ENCODE measurements at regions not wholly inside any gene's neighbourhood (a gene's known extent, or its start where the extent isn't known, plus 50 kb on each side); places are given as distances from the start of the nearest gene placed in this dataset.

DNA sequence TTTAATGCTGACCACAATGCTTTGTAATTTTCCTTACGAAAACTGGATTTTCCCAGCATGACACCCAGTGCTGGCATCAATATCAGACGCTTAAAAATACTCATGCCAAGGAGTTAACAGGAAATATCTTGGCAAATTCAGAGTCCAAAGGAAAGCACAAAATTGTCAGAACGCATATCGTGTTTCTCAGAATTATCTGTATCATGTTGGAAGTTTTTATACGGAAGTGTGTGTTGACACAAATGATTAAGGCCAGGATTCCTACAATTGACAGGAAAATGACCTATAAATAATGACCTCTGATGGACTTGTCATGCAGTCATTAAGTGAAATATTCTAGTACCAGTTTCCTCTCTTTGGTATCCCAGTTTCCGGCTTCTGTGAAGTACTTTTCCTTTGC is 132.1 kb upstream of the TLL1 start:
- Histone ChIP-seq H3K4me2 (ENCODE audit: low read length) (no peak overlapping the region), H3K27me3 (ENCODE audit: insufficient read depth, low read depth, low read length) (no peaks in the 10 kb centered on the region), H3K9ac (ENCODE audit: low read length) (no peak overlapping the region), H3K36me3 (ENCODE audit: insufficient read depth, low read length) (no peaks in the 10 kb centered on the region), H3K9me2 (ENCODE audit: insufficient read depth, low read length) (no peaks in the 10 kb centered on the region), H3K79me2 (replicated peaks; ENCODE audit: insufficient read depth, low read length) (no peaks in the 10 kb centered on the region), H4K20me1 (ENCODE audit: insufficient read depth) (no peaks in the 10 kb centered on the region), H2AFZ (ENCODE audit: low read depth, low read length) (no peak overlapping the region), H3K9me3 (ENCODE audit: low read length) (no peaks in the 10 kb centered on the region), H3K27ac (ENCODE audit: low read length) (no peak overlapping the region), H3F3A (ENCODE audit: insufficient read depth, low read length, poor library complexity, severe bottlenecking) (no peaks in the 10 kb centered on the region), H3K4me3 (ENCODE audit: low read length) (no peak overlapping the region)
- TF ChIP-seq EZH2 (IDR thresholded peaks at IDR 0.05; ENCODE audit: borderline replicate concordance, insufficient read depth, low read length, poor library complexity, severe bottlenecking), result no peak
- TF ChIP-seq SMC3 (conservative IDR thresholded peaks at IDR 0.05; ENCODE audit: poor library complexity), result no peak

DNA sequence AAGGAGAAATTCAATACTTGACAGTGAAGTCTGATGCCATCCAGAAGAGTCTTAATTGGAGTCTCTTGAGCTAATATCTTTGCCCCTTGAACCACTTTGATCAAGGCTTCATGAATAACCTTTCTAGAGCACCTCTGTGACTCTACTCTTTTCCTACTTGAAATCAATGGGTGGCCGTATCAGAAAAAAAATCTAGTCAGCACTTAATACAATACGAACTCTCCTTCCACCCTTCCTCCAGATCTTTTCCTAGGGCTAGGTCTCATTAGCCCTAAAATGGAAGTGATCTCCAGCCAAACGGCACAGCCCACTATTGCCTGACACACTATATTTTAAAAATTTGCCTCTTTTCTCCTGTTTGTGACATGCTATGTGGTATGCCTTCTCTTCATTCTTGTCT is 129.6 kb upstream of the TLL1 start:
- TF ChIP-seq MXI1 (conservative IDR thresholded peaks at IDR 0.05; ENCODE audit: poor library complexity, severe bottlenecking), result no peak
- TF ChIP-seq POLR2AphosphoS5 (IDR thresholded peaks at IDR 0.05), result no peak
- no peak for TF ChIP-seq TAF1 (IDR thresholded peaks at IDR 0.05; ENCODE audit: low read depth)
- TF ChIP-seq, protein P1, sequence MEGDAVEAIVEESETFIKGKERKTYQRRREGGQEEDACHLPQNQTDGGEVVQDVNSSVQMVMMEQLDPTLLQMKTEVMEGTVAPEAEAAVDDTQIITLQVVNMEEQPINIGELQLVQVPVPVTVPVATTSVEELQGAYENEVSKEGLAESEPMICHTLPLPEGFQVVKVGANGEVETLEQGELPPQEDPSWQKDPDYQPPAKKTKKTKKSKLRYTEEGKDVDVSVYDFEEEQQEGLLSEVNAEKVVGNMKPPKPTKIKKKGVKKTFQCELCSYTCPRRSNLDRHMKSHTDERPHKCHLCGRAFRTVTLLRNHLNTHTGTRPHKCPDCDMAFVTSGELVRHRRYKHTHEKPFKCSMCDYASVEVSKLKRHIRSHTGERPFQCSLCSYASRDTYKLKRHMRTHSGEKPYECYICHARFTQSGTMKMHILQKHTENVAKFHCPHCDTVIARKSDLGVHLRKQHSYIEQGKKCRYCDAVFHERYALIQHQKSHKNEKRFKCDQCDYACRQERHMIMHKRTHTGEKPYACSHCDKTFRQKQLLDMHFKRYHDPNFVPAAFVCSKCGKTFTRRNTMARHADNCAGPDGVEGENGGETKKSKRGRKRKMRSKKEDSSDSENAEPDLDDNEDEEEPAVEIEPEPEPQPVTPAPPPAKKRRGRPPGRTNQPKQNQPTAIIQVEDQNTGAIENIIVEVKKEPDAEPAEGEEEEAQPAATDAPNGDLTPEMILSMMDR (IDR thresholded peaks at IDR 0.05; ENCODE audit: poor library complexity, severe bottlenecking), result no peak
- no peak for TF ChIP-seq EZH2 (IDR thresholded peaks at IDR 0.05; ENCODE audit: borderline replicate concordance, insufficient read depth, low read length, poor library complexity, severe bottlenecking)
- TF ChIP-seq, protein P2, sequence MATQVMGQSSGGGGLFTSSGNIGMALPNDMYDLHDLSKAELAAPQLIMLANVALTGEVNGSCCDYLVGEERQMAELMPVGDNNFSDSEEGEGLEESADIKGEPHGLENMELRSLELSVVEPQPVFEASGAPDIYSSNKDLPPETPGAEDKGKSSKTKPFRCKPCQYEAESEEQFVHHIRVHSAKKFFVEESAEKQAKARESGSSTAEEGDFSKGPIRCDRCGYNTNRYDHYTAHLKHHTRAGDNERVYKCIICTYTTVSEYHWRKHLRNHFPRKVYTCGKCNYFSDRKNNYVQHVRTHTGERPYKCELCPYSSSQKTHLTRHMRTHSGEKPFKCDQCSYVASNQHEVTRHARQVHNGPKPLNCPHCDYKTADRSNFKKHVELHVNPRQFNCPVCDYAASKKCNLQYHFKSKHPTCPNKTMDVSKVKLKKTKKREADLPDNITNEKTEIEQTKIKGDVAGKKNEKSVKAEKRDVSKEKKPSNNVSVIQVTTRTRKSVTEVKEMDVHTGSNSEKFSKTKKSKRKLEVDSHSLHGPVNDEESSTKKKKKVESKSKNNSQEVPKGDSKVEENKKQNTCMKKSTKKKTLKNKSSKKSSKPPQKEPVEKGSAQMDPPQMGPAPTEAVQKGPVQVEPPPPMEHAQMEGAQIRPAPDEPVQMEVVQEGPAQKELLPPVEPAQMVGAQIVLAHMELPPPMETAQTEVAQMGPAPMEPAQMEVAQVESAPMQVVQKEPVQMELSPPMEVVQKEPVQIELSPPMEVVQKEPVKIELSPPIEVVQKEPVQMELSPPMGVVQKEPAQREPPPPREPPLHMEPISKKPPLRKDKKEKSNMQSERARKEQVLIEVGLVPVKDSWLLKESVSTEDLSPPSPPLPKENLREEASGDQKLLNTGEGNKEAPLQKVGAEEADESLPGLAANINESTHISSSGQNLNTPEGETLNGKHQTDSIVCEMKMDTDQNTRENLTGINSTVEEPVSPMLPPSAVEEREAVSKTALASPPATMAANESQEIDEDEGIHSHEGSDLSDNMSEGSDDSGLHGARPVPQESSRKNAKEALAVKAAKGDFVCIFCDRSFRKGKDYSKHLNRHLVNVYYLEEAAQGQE (IDR thresholded peaks at IDR 0.05; ENCODE audit: borderline replicate concordance), result no peak
- TF ChIP-seq RAD21 (conservative IDR thresholded peaks at IDR 0.05), result no peak
- TF ChIP-seq SMC3 (conservative IDR thresholded peaks at IDR 0.05; ENCODE audit: poor library complexity), result no peak
- no peak for TF ChIP-seq EP300 (conservative IDR thresholded peaks at IDR 0.05; ENCODE audit: poor library complexity, severe bottlenecking)
- Histone ChIP-seq H3K27me3 (ENCODE audit: insufficient read depth, low read depth, low read length) (no peaks in the 10 kb centered on the region), H3K9me2 (ENCODE audit: insufficient read depth, low read length) (no peaks in the 10 kb centered on the region), H4K20me1 (ENCODE audit: insufficient read depth) (no peaks in the 10 kb centered on the region), H3K36me3 (ENCODE audit: insufficient read depth, low read length) (no peaks in the 10 kb centered on the region), H3K4me2 (ENCODE audit: low read length) (no peak overlapping the region), H3K4me3 (ENCODE audit: low read length) (no peak overlapping the region), H2AFZ (ENCODE audit: low read depth, low read length) (no peak overlapping the region), H3K9ac (ENCODE audit: low read length) (no peak overlapping the region), H3K79me2 (replicated peaks; ENCODE audit: insufficient read depth, low read length) (no peaks in the 10 kb centered on the region), H3K27ac (ENCODE audit: low read length) (no peak overlapping the region), H3F3A (ENCODE audit: insufficient read depth, low read length, poor library complexity, severe bottlenecking) (no peaks in the 10 kb centered on the region), H3K9me3 (ENCODE audit: low read length) (no peaks in the 10 kb centered on the region)

DNA sequence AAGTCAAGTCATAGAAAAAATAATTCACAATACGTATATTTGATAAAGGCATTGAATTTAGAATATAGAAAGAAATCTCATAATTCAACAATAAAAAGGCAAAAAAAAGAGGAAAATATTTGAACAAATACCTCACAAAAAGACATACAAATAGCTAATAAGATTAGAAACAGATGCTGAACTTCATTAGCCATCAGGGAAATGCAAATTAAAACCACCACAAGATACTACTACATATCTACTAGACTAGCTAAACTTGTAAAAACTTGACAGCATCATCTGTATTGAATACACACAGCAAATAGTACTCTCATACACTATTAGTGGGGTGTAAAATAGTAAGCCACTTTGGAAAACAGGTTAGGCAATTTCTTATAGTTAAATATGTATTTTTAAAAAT is 128.7 kb upstream of the TLL1 start:
- Histone ChIP-seq H2AFZ (ENCODE audit: low read depth, low read length) (no peak overlapping the region), H3K27ac (ENCODE audit: low read length) (no peak overlapping the region), H4K20me1 (ENCODE audit: insufficient read depth) (no peaks in the 10 kb centered on the region), H3F3A (ENCODE audit: insufficient read depth, low read length, poor library complexity, severe bottlenecking) (no peaks in the 10 kb centered on the region), H3K9me3 (ENCODE audit: low read length) (no peaks in the 10 kb centered on the region), H3K27me3 (ENCODE audit: insufficient read depth, low read depth, low read length) (no peaks in the 10 kb centered on the region), H3K79me2 (replicated peaks; ENCODE audit: insufficient read depth, low read length) (no peaks in the 10 kb centered on the region), H3K9me2 (ENCODE audit: insufficient read depth, low read length) (no peaks in the 10 kb centered on the region), H3K9ac (ENCODE audit: low read length) (no peak overlapping the region), H3K4me3 (ENCODE audit: low read length) (no peak overlapping the region), H3K36me3 (ENCODE audit: insufficient read depth, low read length) (no peaks in the 10 kb centered on the region), H3K4me2 (ENCODE audit: low read length) (no peak overlapping the region)
- TF ChIP-seq, protein P1 (IDR thresholded peaks at IDR 0.05; ENCODE audit: poor library complexity, severe bottlenecking), result no peak
- no peak for TF ChIP-seq RAD21 (conservative IDR thresholded peaks at IDR 0.05)
- no peak for TF ChIP-seq POLR2AphosphoS5 (IDR thresholded peaks at IDR 0.05)
- no peak for TF ChIP-seq MXI1 (conservative IDR thresholded peaks at IDR 0.05; ENCODE audit: poor library complexity, severe bottlenecking)
- TF ChIP-seq EZH2 (IDR thresholded peaks at IDR 0.05; ENCODE audit: borderline replicate concordance, insufficient read depth, low read length, poor library complexity, severe bottlenecking), result no peak
- no peak for TF ChIP-seq EP300 (conservative IDR thresholded peaks at IDR 0.05; ENCODE audit: poor library complexity, severe bottlenecking)
- no peak for TF ChIP-seq SMC3 (conservative IDR thresholded peaks at IDR 0.05; ENCODE audit: poor library complexity)
- no peak for TF ChIP-seq TAF1 (IDR thresholded peaks at IDR 0.05; ENCODE audit: low read depth)
- TF ChIP-seq, protein P2 (IDR thresholded peaks at IDR 0.05; ENCODE audit: borderline replicate concordance), result no peak
